Sigmoid colon (tissue), 6 donors: ENCODE measurements at regions not wholly inside any gene's neighbourhood (a gene's known extent, or its start where the extent isn't known, plus 50 kb on each side); places are given as distances from the start of the nearest gene placed in this dataset.
"Not testable (repeated sequence)": the region's sequence is repeated elsewhere in the genome, so short reads cannot be mapped to it uniquely, and the experiment has no call there.

Source experiments
- DNase-seq: peaks from one replicate; pipeline ENCODE4 v3.0.0-alpha.2; 2019
- H3K27ac ChIP-seq, 4 donors: fragments of 200-600 bp; sonication (generic); one replicate each; pipeline ENCODE4 v1.5.1; 2016 to 2019; ENCODE audit warnings: mild to moderate bottlenecking in 1 of 4
- H3K27me3 ChIP-seq, 3 donors: fragments of 200-600 bp; sonication (generic); one replicate each; pipeline ENCODE4 v1.5.1; 2019; ENCODE audit warnings: mild to moderate bottlenecking in 1 of 3
- H3K36me3 ChIP-seq, 4 donors: fragments of 200-600 bp; sonication (generic); one replicate each; pipeline ENCODE4 v1.5.1; 2016 to 2019
- H3K4me1 ChIP-seq, 4 donors: fragments of 200-600 bp; sonication (generic); one replicate each; pipeline ENCODE4 v1.5.1; 2017 to 2019
- H3K4me3 ChIP-seq, 4 donors: fragments of 200-600 bp; sonication (generic); one replicate each; pipeline ENCODE4 v1.5.1; 2017 to 2019; ENCODE audit warnings: mild to moderate bottlenecking in 2 of 4, moderate library complexity in 1 of 4
- H3K9me3 ChIP-seq, 4 donors: fragments of 200-600 bp in 3 of 4; sonication (generic) in 3 of 4; one replicate each; pipeline versions ENCODE4 v1.5.1 to v1.6.1; 2013 to 2019
- CTCF ChIP-seq, 4 experiments: fragments of 450-650 bp in 3 of 4; fragments of 200-600 bp in 1 of 4; IDR thresholded peaks; one replicate each; pipeline ENCODE4 v1.5.1; 2016 to 2019; ENCODE audit warnings: antibody characterized with exemption in 4 of 4, mild to moderate bottlenecking in 3 of 4, moderate library complexity in 2 of 4
- EP300 ChIP-seq, 4 donors: sonication (generic); formaldehyde crosslinking; IDR thresholded peaks; one replicate each; pipeline ENCODE4 v1.6.1; 2017; ENCODE audit warnings: antibody characterized with exemption in 4 of 4
- POLR2A ChIP-seq, 2 donors: fragments of 450-650 bp; IDR thresholded peaks; one replicate each; pipeline ENCODE4 v1.6.1; 2016; ENCODE audit warnings: antibody characterized with exemption in 2 of 2, mild to moderate bottlenecking in 2 of 2, moderate library complexity in 2 of 2
- POLR2AphosphoS5 ChIP-seq, 4 donors: sonication (generic); formaldehyde crosslinking; IDR thresholded peaks; one replicate each; pipeline ENCODE4 v1.6.1; 2017; ENCODE audit warnings: antibody characterized with exemption in 4 of 4
- WGBS, 2 donors: extraction: QIAGEN DNeasy Blood & Tissue Kit; methylation state at CpG; one replicate each; pipeline ENCODE4 v1.1.7; 2013; 5-methylcytosine and 5-hydroxymethylcytosine counted together
- intact Hi-C: fragments of 100-400 bp; cut with DNase I; formaldehyde crosslinking; loops from one replicate; pipeline ENCODE4 v1.15.1; 2023
- donor health status: healthy with polysubstance abuse.
- donor health status: healthy.

GRCh38 chr20:53776858-53777257 lies 183.2 kb upstream of the ZNF217 start:
- H3K4me3 ChIP-seq: no peak overlapping the region
- H3K27me3 ChIP-seq: no peaks in the 10 kb centered on the region
- H3K36me3 ChIP-seq: no peaks in the 10 kb centered on the region
- TF ChIP-seq POLR2A (IDR thresholded peaks at IDR 0.05) (no peak), CTCF (IDR thresholded peaks at IDR 0.05) (no peak), EP300 (IDR thresholded peaks at IDR 0.05) (no peak), POLR2AphosphoS5 (IDR thresholded peaks at IDR 0.05) (no peak)
- no peak for DNase-seq
- H3K4me1 ChIP-seq: peaks cover 0 to 19% (median 16%) of the 10 kb centered on the region in 4 donors
- intact Hi-C loops: no loop called here
- no peak overlapping the region for H3K27ac ChIP-seq
- no peaks in the 10 kb centered on the region for H3K9me3 ChIP-seq
- 82 to 98% methylated on average over 5 of the region's 5 CpGs for WGBS, 2 donors

GRCh38 chr20:53774461-53775203 lies 181.0 kb upstream of the ZNF217 start:
- WGBS, 2 donors: 74 to 76% methylated on average over 9 of the region's 9 CpGs
- Histone ChIP-seq H3K27me3 (no peaks in the 10 kb centered on the region), H3K27ac (peak overlapping the region; percentile 14 to 66 (median 56)), H3K4me1 (peaks cover 0 to 19% (median 16%) of the 10 kb centered on the region in 4 donors), H3K9me3 (no peaks in the 10 kb centered on the region), H3K36me3 (no peaks in the 10 kb centered on the region), H3K4me3 (no peak overlapping the region)
- no peak for DNase-seq
- intact Hi-C loops: no loop called here
- no peak for TF ChIP-seq EP300 (IDR thresholded peaks at IDR 0.05)
- peak in 1 of 4 donors; percentile 16 for TF ChIP-seq POLR2AphosphoS5 (IDR thresholded peaks at IDR 0.05)

GRCh38 chr20:53773792-53774401 lies 180.3 kb upstream of the ZNF217 start:
- H3K4me1 ChIP-seq: peaks cover 0 to 19% (median 16%) of the 10 kb centered on the region in 4 donors
- H3K36me3 ChIP-seq: no peaks in the 10 kb centered on the region
- no peak for DNase-seq
- intact Hi-C loops: no loop called here
- H3K9me3 ChIP-seq: no peaks in the 10 kb centered on the region
- H3K27ac ChIP-seq: peak overlapping the region; percentile 14 to 71 (median 63)
- H3K4me3 ChIP-seq: no peak overlapping the region
- H3K27me3 ChIP-seq: no peaks in the 10 kb centered on the region
- 4 to 36% methylated on average over 1 of the region's 1 CpG for WGBS, 2 donors
- TF ChIP-seq POLR2A (IDR thresholded peaks at IDR 0.05) (no peak), POLR2AphosphoS5 (IDR thresholded peaks at IDR 0.05) (peak in 2 of 4 donors; percentile 20 to 41)

GRCh38 chr20:53773066-53773791 lies 179.6 kb upstream of the ZNF217 start:
- H3K9me3 ChIP-seq, DNase-seq, H3K4me3 ChIP-seq, H3K36me3 ChIP-seq, H3K27me3 ChIP-seq, intact Hi-C loops: not testable (repeated sequence)
- WGBS, 2 donors: 75 to 87% methylated on average over 10 of the region's 10 CpGs
- peaks cover 0 to 19% (median 16%) of the 10 kb centered on the region in 4 donors for H3K4me1 ChIP-seq
- H3K27ac ChIP-seq: peak overlapping the region; percentile 11 to 71 (median 37)

GRCh38 chr20:53769041-53769440 lies 175.4 kb upstream of the ZNF217 start:
- H3K4me3 ChIP-seq: no peak overlapping the region
- 19 to 70% methylated on average over 5 of the region's 5 CpGs for WGBS, 2 donors
- intact Hi-C loops: no loop called here
- H3K9me3 ChIP-seq: no peaks in the 10 kb centered on the region
- H3K36me3 ChIP-seq: no peaks in the 10 kb centered on the region
- TF ChIP-seq EP300 (IDR thresholded peaks at IDR 0.05) (no peak), POLR2AphosphoS5 (IDR thresholded peaks at IDR 0.05) (no peak), POLR2A (IDR thresholded peaks at IDR 0.05) (no peak), CTCF (IDR thresholded peaks at IDR 0.05) (no peak)
- no peaks in the 10 kb centered on the region for H3K27me3 ChIP-seq
- H3K4me1 ChIP-seq: peaks cover 0 to 18% (median 11%) of the 10 kb centered on the region in 4 donors
- DNase-seq: no peak
- H3K27ac ChIP-seq: no peak overlapping the region

- no peak for TF ChIP-seq POLR2A (IDR thresholded peaks at IDR 0.05)
- TF ChIP-seq POLR2AphosphoS5 (IDR thresholded peaks at IDR 0.05): no peak
- no peak for TF ChIP-seq EP300 (IDR thresholded peaks at IDR 0.05)
- TF ChIP-seq CTCF (IDR thresholded peaks at IDR 0.05): no peak
- WGBS, 2 donors: 87 to 91% methylated on average over 4 of the region's 4 CpGs
- peaks cover 0 to 15% (median 4%) of the 10 kb centered on the region in 4 donors for H3K4me1 ChIP-seq
- H3K27me3 ChIP-seq: no peaks in the 10 kb centered on the region
- DNase-seq: no peak
- intact Hi-C loops: no loop called here
- H3K27ac ChIP-seq: no peak overlapping the region
- no peaks in the 10 kb centered on the region for H3K36me3 ChIP-seq
- H3K9me3 ChIP-seq: no peaks in the 10 kb centered on the region
- no peak overlapping the region for H3K4me3 ChIP-seq
Observed at GRCh38 chr20:53768329-53768728, 174.7 kb upstream of the ZNF217 start.
